SK-N-SH treated with all-trans-retinoic acid at 6 μM for 48 hours (cell line): ENCODE measurements at regions not wholly inside any gene's neighbourhood (a gene's known extent, or its start where the extent isn't known, plus 50 kb on each side); places are given as distances from the start of the nearest gene placed in this dataset.

Source experiments
- ATAC-seq: fragments of 200-7000 bp; cut with Tn5 transposase; 3 replicates; pipeline ENCODE4 v1.9.1; 2020; ENCODE audit warnings: mild to moderate bottlenecking, moderate library complexity
- ARNTL ChIP-seq: fragments of 450-650 bp; formaldehyde crosslinking; IDR thresholded peaks from 2 replicates; pipeline ENCODE4 v1.5.0; 2020; ENCODE audit warnings: low read depth, mild to moderate bottlenecking, moderate library complexity, borderline replicate concordance
- CSDC2 ChIP-seq: fragments of 250-450 bp; sonication (Bioruptor Pico); IDR thresholded peaks from 2 replicates; pipeline ENCODE4 v1.5.0; 2020; ENCODE audit warnings: mild to moderate bottlenecking, moderate library complexity
- ESRRG ChIP-seq: fragments of 250-450 bp; sonication (Bioruptor Pico); IDR thresholded peaks from 2 replicates; pipeline ENCODE4 v1.6.1; 2021; ENCODE audit warnings: mild to moderate bottlenecking
- GLIS3 ChIP-seq: fragments of 250-450 bp; sonication (Bioruptor Pico); IDR thresholded peaks from 2 replicates; pipeline ENCODE4 v1.5.0; 2020; ENCODE audit warnings: mild to moderate bottlenecking, moderate library complexity
- OSR1 ChIP-seq: fragments of 250-450 bp; sonication (Bioruptor Pico); IDR thresholded peaks from 2 replicates; pipeline ENCODE4 v1.8.0; 2022; ENCODE audit warnings: moderate library complexity, mild to moderate bottlenecking, inconsistent platforms
- PPARA ChIP-seq: fragments of 250-450 bp; sonication (Bioruptor Pico); IDR thresholded peaks from 2 replicates; pipeline ENCODE4 v1.5.0; 2020; ENCODE audit warnings: mild to moderate bottlenecking, borderline replicate concordance
- RARB ChIP-seq: fragments of 250-450 bp; sonication (Bioruptor Pico); IDR thresholded peaks from 2 replicates; pipeline ENCODE4 v1.8.0; 2021; ENCODE audit warnings: mild to moderate bottlenecking, moderate library complexity
- SNAI2 ChIP-seq: fragments of 250-450 bp; sonication (Bioruptor Pico); IDR thresholded peaks from 2 replicates; pipeline ENCODE4 v1.5.0; 2020; ENCODE audit warnings: mild to moderate bottlenecking, moderate library complexity
- TCF4 ChIP-seq: fragments of 250-450 bp; sonication (Bioruptor Pico); IDR thresholded peaks from 2 replicates; pipeline ENCODE4 v1.8.0; 2021; ENCODE audit warnings: mild to moderate bottlenecking, moderate library complexity, borderline replicate concordance
- TOX ChIP-seq: fragments of 250-450 bp; sonication (Bioruptor Pico); IDR thresholded peaks from 2 replicates; pipeline ENCODE4 v1.8.0; 2021; ENCODE audit warnings: mild to moderate bottlenecking, moderate library complexity, borderline replicate concordance
- TSHZ2 ChIP-seq: fragments of 250-450 bp; sonication (Bioruptor Pico); IDR thresholded peaks from 2 replicates; pipeline ENCODE4 v1.5.0; 2020; ENCODE audit warnings: mild to moderate bottlenecking, moderate library complexity
- ZC3H10 ChIP-seq: fragments of 250-450 bp; sonication (Bioruptor Pico); IDR thresholded peaks from 2 replicates; pipeline ENCODE4 v1.5.1; 2021; ENCODE audit warnings: mild to moderate bottlenecking, moderate library complexity
- ZFP3 ChIP-seq: fragments of 250-450 bp; sonication (Bioruptor Pico); IDR thresholded peaks from 2 replicates; pipeline ENCODE4 v1.5.0; 2020; ENCODE audit warnings: mild to moderate bottlenecking, moderate library complexity
- ZFP30 ChIP-seq: fragments of 450-650 bp; formaldehyde crosslinking; IDR thresholded peaks from 2 replicates; pipeline ENCODE4 v1.5.0; 2022; ENCODE audit warnings: mild to moderate bottlenecking, moderate library complexity
- ZNF565 ChIP-seq: fragments of 450-650 bp; formaldehyde crosslinking; conservative IDR thresholded peaks from 2 replicates; pipeline ENCODE4 v1.5.0; 2020; ENCODE audit warnings: low read depth, mild to moderate bottlenecking, moderate library complexity
- ZNF70 ChIP-seq: fragments of 450-650 bp; formaldehyde crosslinking; IDR thresholded peaks from 2 replicates; pipeline ENCODE4 v1.5.0; 2020; ENCODE audit warnings: mild to moderate bottlenecking, moderate library complexity
- ZNF8 ChIP-seq: fragments of 450-650 bp; formaldehyde crosslinking; IDR thresholded peaks from 2 replicates; pipeline ENCODE4 v1.5.0; 2020; ENCODE audit warnings: mild to moderate bottlenecking, moderate library complexity
- TF ChIP-seq, protein P1 (sequence below): fragments of 250-450 bp; sonication (Bioruptor Pico); IDR thresholded peaks from 2 replicates; pipeline ENCODE4 v1.5.1; 2020; ENCODE audit warnings: low read depth, mild to moderate bottlenecking, moderate library complexity
- TF ChIP-seq, protein P2 (sequence below): fragments of 250-450 bp; sonication (Bioruptor Pico); IDR thresholded peaks from 2 replicates; pipeline ENCODE4 v1.8.0; 2021; ENCODE audit warnings: low read depth, mild to moderate bottlenecking, moderate library complexity, borderline replicate concordance
- TF ChIP-seq, protein P3 (sequence below): fragments of 250-450 bp; sonication (Bioruptor Pico); IDR thresholded peaks from 2 replicates; pipeline ENCODE4 v1.5.1; 2021; ENCODE audit warnings: mild to moderate bottlenecking, moderate library complexity

- TF ChIP-seq, protein P1, sequence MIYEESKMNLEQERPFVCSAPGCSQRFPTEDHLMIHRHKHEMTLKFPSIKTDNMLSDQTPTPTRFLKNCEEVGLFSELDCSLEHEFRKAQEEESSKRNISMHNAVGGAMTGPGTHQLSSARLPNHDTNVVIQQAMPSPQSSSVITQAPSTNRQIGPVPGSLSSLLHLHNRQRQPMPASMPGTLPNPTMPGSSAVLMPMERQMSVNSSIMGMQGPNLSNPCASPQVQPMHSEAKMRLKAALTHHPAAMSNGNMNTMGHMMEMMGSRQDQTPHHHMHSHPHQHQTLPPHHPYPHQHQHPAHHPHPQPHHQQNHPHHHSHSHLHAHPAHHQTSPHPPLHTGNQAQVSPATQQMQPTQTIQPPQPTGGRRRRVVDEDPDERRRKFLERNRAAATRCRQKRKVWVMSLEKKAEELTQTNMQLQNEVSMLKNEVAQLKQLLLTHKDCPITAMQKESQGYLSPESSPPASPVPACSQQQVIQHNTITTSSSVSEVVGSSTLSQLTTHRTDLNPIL (CRISPR knock-in tag) = no peak
- no peak for TF ChIP-seq ZFP30 (CRISPR knock-in tag)
- no peak for TF ChIP-seq ZNF70 (CRISPR knock-in tag)
- no peak for TF ChIP-seq OSR1 (CRISPR knock-in tag)
- no peak for TF ChIP-seq GLIS3
- no peak for TF ChIP-seq ESRRG (CRISPR knock-in tag)
- TF ChIP-seq ZFP3 (CRISPR knock-in tag) = no peak
- TF ChIP-seq, protein P2, sequence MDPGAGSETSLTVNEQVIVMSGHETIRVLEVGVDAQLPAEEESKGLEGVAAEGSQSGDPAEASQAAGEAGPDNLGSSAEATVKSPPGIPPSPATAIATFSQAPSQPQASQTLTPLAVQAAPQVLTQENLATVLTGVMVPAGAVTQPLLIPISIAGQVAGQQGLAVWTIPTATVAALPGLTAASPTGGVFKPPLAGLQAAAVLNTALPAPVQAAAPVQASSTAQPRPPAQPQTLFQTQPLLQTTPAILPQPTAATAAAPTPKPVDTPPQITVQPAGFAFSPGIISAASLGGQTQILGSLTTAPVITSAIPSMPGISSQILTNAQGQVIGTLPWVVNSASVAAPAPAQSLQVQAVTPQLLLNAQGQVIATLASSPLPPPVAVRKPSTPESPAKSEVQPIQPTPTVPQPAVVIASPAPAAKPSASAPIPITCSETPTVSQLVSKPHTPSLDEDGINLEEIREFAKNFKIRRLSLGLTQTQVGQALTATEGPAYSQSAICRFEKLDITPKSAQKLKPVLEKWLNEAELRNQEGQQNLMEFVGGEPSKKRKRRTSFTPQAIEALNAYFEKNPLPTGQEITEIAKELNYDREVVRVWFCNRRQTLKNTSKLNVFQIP = no peak
- TF ChIP-seq TCF4 (CRISPR knock-in tag) = no peak
- no peak for TF ChIP-seq PPARA
- TF ChIP-seq ARNTL = no peak
- no peak for TF ChIP-seq CSDC2
- TF ChIP-seq ZNF8 (CRISPR knock-in tag) = no peak
- ATAC-seq = no peak
Observed at GRCh38 chr4:116959045-116959444, 126.3 kb downstream of the TRAM1L1 start.

DNA sequence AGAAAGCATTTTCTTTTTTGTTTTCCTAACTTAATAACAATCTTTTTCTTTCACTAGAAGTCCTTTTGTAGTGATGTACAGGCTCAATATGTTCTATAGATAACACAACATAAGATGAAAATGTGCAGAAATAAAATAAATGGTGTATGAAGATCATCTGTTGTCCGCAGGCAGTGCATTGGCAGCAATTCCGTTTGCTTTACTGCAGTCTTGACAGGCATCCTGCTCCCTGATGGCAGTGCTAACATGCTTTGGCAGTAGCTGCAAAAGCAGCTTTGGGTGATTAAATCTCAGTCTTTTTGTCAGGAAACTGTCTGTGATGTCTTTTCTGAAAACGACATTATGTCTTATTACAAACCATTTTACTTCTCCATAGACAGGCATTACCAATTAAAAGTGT is 131.4 kb downstream of the TRAM1L1 start:
- ATAC-seq = peak; percentile 40; the same call in 1 of the 3 replicates
- TF ChIP-seq TCF4 (CRISPR knock-in tag) (peak; percentile 74), TSHZ2 (CRISPR knock-in tag) (peak; percentile 72; the same call in 1 of the 2 replicates), PPARA (no peak)

GRCh38 chr4:116952530-116953136 is 132.7 kb downstream of the TRAM1L1 start:
- no peak for ATAC-seq

More at GRCh38 chr4:116952530-116953136, 132.7 kb downstream of the TRAM1L1 start:
- TF ChIP-seq, protein P2 = no peak
- no peak for TF ChIP-seq ZC3H10 (CRISPR knock-in tag)
- TF ChIP-seq TOX = no peak
- TF ChIP-seq SNAI2 (CRISPR knock-in tag) = no peak
- TF ChIP-seq, protein P3, sequence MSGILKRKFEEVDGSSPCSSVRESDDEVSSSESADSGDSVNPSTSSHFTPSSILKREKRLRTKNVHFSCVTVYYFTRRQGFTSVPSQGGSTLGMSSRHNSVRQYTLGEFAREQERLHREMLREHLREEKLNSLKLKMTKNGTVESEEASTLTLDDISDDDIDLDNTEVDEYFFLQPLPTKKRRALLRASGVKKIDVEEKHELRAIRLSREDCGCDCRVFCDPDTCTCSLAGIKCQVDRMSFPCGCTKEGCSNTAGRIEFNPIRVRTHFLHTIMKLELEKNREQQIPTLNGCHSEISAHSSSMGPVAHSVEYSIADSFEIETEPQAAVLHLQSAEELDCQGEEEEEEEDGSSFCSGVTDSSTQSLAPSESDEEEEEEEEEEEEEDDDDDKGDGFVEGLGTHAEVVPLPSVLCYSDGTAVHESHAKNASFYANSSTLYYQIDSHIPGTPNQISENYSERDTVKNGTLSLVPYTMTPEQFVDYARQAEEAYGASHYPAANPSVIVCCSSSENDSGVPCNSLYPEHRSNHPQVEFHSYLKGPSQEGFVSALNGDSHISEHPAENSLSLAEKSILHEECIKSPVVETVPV (CRISPR knock-in tag) = no peak
- no peak for TF ChIP-seq OSR1 (CRISPR knock-in tag)
- TF ChIP-seq ESRRG (CRISPR knock-in tag) = no peak
- TF ChIP-seq TSHZ2 (CRISPR knock-in tag) = no peak
- no peak for TF ChIP-seq RARB (CRISPR knock-in tag)
- no peak for TF ChIP-seq ZNF565 (CRISPR knock-in tag)
- TF ChIP-seq CSDC2 = no peak
- TF ChIP-seq, all 23 proteins: peak for 0
